GM18511 (cell line): ENCODE measurements at regions not wholly inside any gene's neighbourhood (a gene's known extent, or its start where the extent isn't known, plus 50 kb on each side); places are given as distances from the start of the nearest gene placed in this dataset.
A peak's percentile ranks its signal among the peaks of the same experiment; 100 is the strongest.

Experiments
- ATAC-seq: cut with Tn5 transposase; IDR thresholded peaks from one replicate; pipeline ENCODE4 v1.9.1; 2021; ENCODE audit warnings: mild to moderate bottlenecking, moderate library complexity; ENCODE audit not compliant: unreplicated experiment

GRCh38 chr13:60282186-60282585 lies 114.8 kb upstream of the TDRD3 start:
- no peak for ATAC-seq

DNA sequence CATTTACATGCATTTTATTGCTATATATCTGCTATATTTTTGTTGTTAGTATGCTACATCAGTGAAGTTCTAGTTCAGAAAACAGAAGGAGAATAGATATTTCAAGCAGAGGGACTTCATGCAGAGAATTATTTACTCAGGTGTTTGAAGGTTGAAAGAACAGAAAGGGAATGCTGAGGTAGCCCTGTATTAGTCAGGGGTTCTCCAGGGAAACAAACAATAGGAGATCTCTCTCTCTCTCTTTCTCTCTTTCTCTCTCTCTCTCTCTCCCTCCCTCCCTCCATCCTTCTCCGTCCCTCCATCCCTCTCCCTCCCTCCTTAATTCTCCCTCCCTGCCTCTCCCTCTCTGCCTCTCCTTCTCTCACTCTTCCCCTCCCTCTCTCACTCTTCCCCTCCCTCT lies 114.3 kb upstream of the TDRD3 start:
- ATAC-seq: no peak

- no peak for ATAC-seq
These were observed 110.3 kb upstream of the TDRD3 start for GRCh38 chr13:60286707-60287106.

DNA sequence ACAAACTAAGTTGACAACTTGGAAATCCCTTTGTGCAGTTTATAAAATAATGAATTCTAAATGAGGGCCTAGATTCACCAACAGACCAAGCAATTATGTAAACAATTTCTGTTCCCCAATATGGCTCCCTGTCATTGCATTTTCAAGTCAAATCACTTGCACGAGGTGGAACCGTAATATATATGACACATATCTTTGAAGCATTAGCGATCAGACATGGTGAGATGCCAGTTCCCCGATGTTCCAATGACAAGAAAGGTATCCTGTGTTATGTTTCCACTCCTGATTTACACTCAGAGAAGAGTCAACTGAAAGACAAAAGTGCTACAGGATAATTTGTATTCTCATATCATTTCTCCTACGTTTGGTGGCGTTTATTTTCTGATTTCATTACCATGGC lies 108.5 kb upstream of the TDRD3 start:
- ATAC-seq: no peak

DNA sequence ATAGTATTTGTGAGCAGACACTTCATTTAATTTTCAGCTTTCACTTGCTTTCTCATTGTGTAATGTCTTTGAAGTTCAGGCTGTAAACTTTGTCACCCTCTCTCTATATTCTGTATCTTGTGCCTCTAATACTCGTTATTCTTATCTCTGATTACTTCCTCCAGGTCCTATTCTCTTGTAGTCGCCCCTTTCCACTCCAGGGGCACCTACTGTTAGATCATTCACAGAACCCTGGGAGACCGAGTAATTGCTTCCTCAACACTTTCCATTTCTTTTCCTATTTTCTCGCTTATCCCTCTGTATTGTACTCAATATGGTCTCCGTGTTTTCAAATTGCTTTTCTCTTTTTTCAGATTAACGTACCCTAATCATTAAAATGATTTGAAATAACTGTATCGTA lies 93.9 kb upstream of the TDRD3 start:
- no peak for ATAC-seq

- no peak for ATAC-seq
These were observed 85.5 kb upstream of the TDRD3 start for GRCh38 chr13:60311527-60311926.

DNA sequence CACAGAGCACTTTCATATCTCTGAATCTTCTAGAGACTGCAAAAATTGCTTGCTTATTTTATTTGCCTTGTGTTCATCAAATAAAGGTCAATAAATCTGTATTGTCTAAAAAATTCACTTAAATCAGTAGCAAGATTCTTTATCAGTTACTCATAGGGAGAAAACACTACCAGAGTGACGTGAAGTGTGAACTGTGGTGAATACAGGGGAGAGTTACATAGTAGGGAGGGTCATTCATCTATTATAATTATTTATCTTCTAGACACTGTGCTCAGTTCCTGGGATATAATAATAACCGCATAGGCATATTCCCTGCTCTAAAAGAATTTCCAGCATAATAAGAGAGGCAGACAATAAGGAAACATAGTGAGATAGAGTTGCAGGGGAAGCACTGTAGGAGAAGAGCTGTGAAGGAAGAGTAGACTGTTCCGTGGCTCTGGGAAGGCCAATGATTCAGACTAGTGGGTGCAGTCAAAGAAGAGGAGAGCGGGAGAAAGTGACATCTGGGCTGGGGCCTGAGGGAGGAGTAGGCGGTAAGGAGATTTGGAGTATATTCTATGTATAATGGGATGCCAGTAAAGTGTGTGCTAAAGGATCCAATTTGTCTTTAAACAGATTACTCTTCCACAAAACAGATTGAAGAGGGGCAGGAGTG lies 84.0 kb upstream of the TDRD3 start:
- ATAC-seq: no peak

- no peak for ATAC-seq
These were observed 78.8 kb upstream of the TDRD3 start for GRCh38 chr13:60318186-60318585.

GRCh38 chr13:60324131-60324530 lies 72.9 kb upstream of the TDRD3 start:
- no peak for ATAC-seq

DNA sequence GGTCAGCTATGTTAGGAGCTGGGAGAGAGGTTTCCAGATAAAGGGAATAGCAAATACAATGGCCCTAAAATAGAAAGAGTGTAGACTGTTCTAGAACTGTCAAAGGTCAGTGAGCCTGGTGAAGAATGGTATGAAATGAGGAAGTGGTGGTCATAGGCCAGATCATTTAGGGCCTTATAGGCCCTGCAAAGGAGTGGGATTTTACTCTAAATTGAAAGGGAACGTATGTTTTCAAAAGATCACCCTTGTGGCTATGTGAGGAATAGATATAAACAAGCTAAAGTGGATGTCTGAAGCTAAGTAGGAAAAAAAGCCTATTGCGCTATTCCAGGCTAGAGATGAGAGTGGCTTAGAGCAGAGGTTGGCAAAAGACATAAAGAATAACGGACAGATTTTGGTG lies 70.7 kb upstream of the TDRD3 start:
- ATAC-seq: no peak

DNA sequence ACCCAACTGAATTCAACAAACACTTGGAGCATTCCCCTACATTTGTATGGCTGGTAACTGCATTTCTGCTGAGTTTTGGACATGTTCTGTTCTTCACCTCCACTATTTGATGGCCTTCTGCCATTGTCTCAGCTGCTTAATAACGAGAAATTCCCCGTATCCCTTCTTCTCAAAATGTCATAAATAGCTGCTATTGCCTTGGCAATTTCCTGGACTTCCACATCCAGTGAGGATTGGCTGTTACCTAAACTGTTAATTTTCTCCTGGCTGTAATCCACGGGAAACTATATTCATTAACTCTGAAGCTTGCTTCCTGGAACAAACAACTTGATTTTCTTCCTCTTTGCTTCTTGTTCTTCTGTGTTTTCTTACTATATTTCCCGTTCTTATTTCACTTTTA lies 69.5 kb upstream of the TDRD3 start:
- no peak for ATAC-seq

GRCh38 chr13:60328073-60328472 lies 68.9 kb upstream of the TDRD3 start:
- ATAC-seq: peak; percentile 48

DNA sequence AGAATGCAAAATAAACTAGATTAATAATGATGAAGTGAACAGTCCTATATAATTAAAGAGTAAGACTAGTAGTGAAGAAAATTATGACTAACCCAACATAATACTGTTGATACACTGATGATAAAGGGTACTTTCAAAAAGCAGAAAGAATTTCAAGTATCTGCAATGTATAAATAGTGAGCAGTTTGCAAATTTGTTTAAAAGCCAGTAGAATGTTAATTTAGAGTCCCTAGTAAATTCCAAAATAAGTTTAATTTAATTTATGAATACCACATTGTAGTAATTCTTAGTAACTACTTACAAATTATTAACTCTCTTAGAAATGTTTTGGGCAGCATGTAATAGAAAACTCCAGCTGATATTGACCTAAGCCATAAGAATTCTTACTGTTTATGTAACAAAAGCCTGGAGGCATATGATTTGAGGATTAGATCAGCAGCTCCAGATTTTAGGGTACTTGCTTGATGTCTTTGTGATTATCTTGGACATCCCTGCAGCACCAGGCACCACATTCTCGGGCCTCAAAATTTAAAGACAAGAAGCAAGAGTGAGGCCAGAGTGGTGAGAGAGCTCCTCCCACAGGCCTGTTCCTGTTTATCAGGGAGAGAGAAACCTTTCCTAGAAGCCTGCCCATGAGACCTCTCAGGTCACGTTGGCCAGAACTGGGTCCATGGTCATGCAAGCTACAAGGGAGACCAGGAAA lies 67.6 kb upstream of the TDRD3 start:
- ATAC-seq: peak; percentile 76

DNA sequence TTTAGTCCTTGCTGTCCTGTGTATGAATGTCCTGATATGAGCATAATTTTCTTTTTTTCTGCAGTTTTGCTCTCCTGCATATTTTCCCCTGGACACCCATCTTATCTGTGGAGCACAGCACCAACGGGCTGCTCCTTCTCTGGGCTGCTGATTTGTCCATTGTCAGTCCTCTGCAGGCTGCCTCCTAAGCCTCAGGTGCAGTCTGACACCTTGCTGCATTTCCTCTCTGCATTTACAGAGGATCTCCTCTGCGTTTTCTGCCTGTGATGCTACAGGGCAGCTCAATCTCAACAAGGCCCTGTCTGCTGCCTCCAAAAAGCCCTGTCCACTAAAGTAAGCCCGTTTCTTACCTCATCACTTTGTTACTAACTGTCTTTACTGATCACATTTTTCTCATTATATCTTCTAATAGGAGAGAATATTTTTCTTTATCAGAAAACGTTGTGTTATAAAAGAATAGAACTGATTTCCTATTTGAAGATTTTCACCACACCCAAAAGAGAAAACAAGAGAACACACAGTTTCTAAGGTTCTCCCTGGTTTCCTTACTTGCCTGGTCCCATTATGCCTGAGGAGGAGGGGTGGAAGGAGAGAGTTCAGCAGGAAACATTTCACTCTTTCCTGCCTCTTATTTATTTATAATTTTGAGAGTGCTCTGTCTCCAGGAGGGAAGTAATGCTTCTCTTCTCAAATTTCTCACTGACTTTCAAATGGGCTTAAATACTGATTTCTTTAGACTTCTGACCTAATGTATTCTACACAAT lies 65.6 kb upstream of the TDRD3 start:
- ATAC-seq: no peak

- ATAC-seq: no peak
These were observed 64.3 kb upstream of the TDRD3 start for GRCh38 chr13:60332682-60333081.

DNA sequence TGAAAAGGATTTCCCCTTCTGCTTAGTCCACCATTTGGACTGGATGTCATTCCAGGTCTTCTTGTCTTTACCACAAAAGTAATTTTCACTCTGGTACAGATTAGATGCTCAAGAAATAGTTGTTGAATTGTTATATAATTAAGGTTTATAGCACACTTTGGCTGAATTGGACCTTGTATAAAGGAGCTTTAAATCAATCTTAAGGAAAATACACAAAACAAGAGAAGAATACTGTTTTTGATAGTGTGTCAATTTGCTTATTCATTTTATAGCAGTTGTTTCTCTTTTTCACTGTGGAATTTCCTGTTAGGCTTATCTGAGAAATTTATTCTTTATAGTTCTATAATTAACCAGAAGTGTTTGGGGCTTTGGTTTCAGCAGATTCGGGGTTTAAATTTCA lies 62.7 kb upstream of the TDRD3 start:
- ATAC-seq: no peak

- ATAC-seq: no peak
These were observed 61.5 kb upstream of the TDRD3 start for GRCh38 chr13:60335531-60335930.

GRCh38 chr13:60338754-60339153 lies 58.3 kb upstream of the TDRD3 start:
- no peak for ATAC-seq

DNA sequence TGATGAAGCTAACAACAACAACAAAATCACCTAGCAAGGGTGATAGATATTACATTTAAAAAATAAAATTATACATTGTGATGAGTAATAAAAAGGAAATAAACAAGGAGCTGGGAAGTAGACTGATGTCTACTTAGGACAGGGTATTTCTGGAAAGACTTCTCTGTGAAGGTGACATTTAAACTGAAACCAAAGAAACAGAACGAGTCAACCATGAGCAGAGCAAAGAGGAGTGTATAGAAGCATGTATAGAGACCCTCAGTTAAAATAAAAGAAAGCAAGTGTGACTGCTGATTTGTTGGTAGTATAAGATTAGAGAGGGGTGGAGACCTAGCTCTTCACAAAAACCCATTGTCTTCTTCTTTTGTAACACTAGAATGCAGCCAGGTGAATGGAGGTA lies 53.0 kb upstream of the TDRD3 start:
- no peak for ATAC-seq

GRCh38 chr13:60347174-60347573 lies 49.8 kb upstream of the TDRD3 start:
- ATAC-seq: no peak
